ENCODE measurements at regions not wholly inside any gene's neighbourhood (a gene's known extent, or its start where the extent isn't known, plus 50 kb on each side); places are given as distances from the start of the nearest gene placed in this dataset.

- TF ChIP-seq POLR2A (IDR thresholded peaks at IDR 0.05) (no peak), CTCF (IDR thresholded peaks at IDR 0.05) (no peak), EP300 (IDR thresholded peaks at IDR 0.05) (no peak), POLR2AphosphoS5 (IDR thresholded peaks at IDR 0.05) (no peak)
- no peaks in the 10 kb centered on the region for H3K36me3 ChIP-seq
- no peaks in the 10 kb centered on the region for H3K9me3 ChIP-seq
- WGBS: 87% methylated on average over 3 of the region's 3 CpGs
- H3K27me3 ChIP-seq: no peaks in the 10 kb centered on the region
- no peaks in the 10 kb centered on the region for H3K4me1 ChIP-seq
- H3K27ac ChIP-seq: no peak overlapping the region
- no peak overlapping the region for H3K4me3 ChIP-seq
- no peak for DNase-seq (ENCODE audit: low spot score in 2 of 2)
These were observed 805.4 kb upstream of the CDH6 start for GRCh38 chr5:30387974-30388632.

DNA sequence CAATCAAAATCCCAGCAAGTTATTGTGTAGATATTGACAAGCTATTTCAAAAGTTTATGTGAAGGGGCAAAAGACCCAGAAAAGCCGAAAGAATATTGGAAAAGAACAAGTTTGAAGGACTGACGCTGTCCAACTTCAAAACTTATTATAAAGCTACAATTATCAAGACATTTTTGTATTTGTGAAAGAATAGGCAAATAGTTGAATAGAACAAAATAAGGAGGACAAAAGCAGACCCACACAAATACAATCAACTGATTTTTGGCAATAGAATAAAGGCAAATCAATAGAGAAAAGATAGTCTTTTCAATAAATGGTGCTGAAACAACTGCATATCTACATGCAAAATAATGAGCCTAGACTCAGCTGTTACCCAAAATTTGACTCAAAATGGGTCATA, 807.7 kb upstream of the CDH6 start:
- Histone ChIP-seq H3K4me3 (no peak overlapping the region), H3K27ac (no peak overlapping the region), H3K4me1 (no peaks in the 10 kb centered on the region), H3K27me3 (no peaks in the 10 kb centered on the region), H3K36me3 (no peaks in the 10 kb centered on the region), H3K9me3 (no peaks in the 10 kb centered on the region)
- 89% methylated on average over 2 of the region's 2 CpGs for WGBS
- TF ChIP-seq CTCF (IDR thresholded peaks at IDR 0.05) (no peak), POLR2AphosphoS5 (IDR thresholded peaks at IDR 0.05) (no peak), POLR2A (IDR thresholded peaks at IDR 0.05) (no peak), EP300 (IDR thresholded peaks at IDR 0.05) (no peak)
- DNase-seq (ENCODE audit: low spot score in 2 of 2): no peak

DNA sequence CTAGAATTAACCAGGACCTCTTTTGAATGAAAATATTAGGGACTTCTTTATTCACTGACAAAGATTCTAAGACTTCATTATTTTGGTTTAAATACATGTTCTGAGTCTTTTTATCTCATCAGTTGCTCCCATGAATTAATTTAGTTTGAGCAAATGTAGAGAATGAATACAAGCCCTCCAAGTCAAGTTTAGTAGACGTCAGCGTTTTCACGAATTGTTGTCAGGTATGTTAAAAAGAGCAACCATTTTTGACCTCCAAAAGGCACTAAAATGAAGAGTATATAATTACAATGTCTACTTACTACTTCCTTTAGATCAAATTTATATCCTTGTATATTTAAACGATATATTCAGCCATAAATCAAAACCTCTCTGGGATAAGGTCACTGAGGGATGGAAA, 809.3 kb upstream of the CDH6 start:
- no peaks in the 10 kb centered on the region for H3K27me3 ChIP-seq
- no peak for TF ChIP-seq POLR2AphosphoS5 (IDR thresholded peaks at IDR 0.05)
- TF ChIP-seq CTCF (IDR thresholded peaks at IDR 0.05): no peak
- no peak for TF ChIP-seq POLR2A (IDR thresholded peaks at IDR 0.05)
- no peaks in the 10 kb centered on the region for H3K9me3 ChIP-seq
- no peaks in the 10 kb centered on the region for H3K36me3 ChIP-seq
- no peak overlapping the region for H3K27ac ChIP-seq
- no peaks in the 10 kb centered on the region for H3K4me1 ChIP-seq
- H3K4me3 ChIP-seq: no peak overlapping the region
- no peak for DNase-seq (ENCODE audit: low spot score in 2 of 2)
- WGBS: 88% methylated on average over 4 of the region's 4 CpGs

DNA sequence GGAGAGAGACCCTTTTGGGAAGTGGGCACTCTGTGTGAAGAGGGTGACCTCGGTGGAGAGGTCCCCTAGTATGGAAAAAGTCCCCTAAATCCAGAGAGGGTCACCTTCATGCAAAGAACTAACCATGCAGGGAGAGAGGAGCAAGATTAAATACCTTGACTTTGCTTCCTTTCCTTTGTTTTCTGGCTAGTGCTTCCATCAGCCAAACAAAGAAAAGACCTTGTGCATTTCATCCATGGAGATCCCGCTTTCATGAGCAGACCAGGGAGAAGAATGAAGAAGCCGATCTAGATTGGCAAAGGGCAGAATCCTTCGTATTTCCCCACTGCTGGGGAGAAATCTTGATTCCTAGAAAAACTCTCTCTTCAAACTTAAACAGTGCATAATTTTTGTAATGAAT, 813.3 kb upstream of the CDH6 start:
- no peaks in the 10 kb centered on the region for H3K4me1 ChIP-seq
- H3K4me3 ChIP-seq: no peak overlapping the region
- H3K36me3 ChIP-seq: no peaks in the 10 kb centered on the region
- no peak for DNase-seq (ENCODE audit: low spot score in 2 of 2)
- H3K9me3 ChIP-seq: no peaks in the 10 kb centered on the region
- 75% methylated on average over 4 of the region's 4 CpGs for WGBS
- TF ChIP-seq EP300 (IDR thresholded peaks at IDR 0.05) (no peak), CTCF (IDR thresholded peaks at IDR 0.05) (no peak)
- no peaks in the 10 kb centered on the region for H3K27me3 ChIP-seq
- H3K27ac ChIP-seq: no peak overlapping the region

- H3K4me1 ChIP-seq: no peaks in the 10 kb centered on the region
- WGBS: 84% methylated on average over 3 of the region's 3 CpGs
These were observed 816.6 kb upstream of the CDH6 start for GRCh38 chr5:30376848-30377247.

More at GRCh38 chr5:30376848-30377247, 816.6 kb upstream of the CDH6 start:
- DNase-seq (ENCODE audit: low spot score in 2 of 2): no peak
- TF ChIP-seq POLR2A (IDR thresholded peaks at IDR 0.05) (no peak), CTCF (IDR thresholded peaks at IDR 0.05) (no peak), EP300 (IDR thresholded peaks at IDR 0.05) (no peak), POLR2AphosphoS5 (IDR thresholded peaks at IDR 0.05) (no peak)
- Histone ChIP-seq H3K4me3 (no peak overlapping the region), H3K27me3 (no peaks in the 10 kb centered on the region), H3K9me3 (no peaks in the 10 kb centered on the region), H3K36me3 (no peaks in the 10 kb centered on the region), H3K27ac (no peak overlapping the region)
